ACHN (cell line): ENCODE measurements at regions not wholly inside any gene's neighbourhood (a gene's known extent, or its start where the extent isn't known, plus 50 kb on each side); places are given as distances from the start of the nearest gene placed in this dataset.
"Not testable (repeated sequence)": the region's sequence is repeated elsewhere in the genome, so short reads cannot be mapped to it uniquely, and the experiment has no call there.

Source experiments
- DNase-seq: peaks from one replicate; pipeline ENCODE4 v3.0.0-alpha.2; 2015
- in situ Hi-C: cut with HindIII; loops from 2 replicates; pipeline ENCODE4 v1.10.0; 2017; ENCODE audit warnings: low sequenced_read_pairs, low pct_ligation_motif_present, low pct_unique_long_range_greater_than_20kb

DNA sequence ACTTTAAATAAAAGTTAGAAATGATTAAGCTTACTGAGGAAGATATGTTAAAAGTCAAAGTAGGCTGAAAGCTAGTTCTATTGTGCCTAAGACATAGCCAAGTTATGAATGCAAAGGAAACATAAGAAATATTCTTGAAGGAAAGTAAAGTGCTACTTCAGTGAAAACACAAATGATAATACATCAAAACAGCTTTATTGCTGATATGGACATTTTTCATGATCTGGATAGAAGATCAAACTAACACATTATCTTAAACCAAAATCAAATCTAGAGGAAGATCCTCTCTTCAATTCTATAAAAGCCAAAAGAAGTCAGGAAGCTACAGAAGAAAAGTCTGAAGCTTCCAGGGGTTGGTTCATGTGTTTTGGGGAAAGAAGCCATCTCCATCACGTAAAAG lies 545.9 kb downstream of the COL11A1 start:
- in situ Hi-C loops = no loop called here
- no peak for DNase-seq

DNA sequence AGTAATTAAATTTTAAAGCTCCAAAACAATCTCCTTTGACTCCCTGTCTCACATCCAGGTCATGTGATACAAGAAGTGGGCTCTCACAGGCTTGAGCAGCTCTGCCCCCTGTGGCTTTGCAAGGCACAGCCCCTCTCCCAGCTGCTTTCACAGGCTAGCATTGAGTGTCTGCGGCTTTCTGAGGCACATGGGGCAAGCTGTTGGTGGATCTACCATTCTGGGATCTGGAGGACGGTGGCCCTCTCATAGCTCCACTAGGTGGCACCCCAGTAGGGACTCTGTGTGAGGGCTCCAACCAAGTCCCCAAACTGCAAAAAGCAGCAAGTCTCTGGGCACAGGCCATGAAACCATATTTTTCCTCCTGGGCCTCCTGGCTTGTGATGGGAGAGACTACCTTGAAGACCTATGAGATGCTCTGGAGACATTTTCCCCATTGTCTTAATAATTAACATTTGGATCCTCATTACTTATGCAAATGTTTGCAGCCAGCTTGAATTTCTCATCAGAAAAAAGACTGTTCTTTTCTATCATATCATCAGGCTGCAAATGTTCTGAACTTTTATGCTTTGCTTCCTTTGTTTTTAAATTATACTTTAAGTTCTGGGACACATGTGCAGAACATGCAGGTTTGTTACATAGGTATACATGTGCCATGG lies 554.1 kb upstream of the OLFM3 start:
- peak; percentile 38 for DNase-seq
- in situ Hi-C loops = no loop called here

DNA sequence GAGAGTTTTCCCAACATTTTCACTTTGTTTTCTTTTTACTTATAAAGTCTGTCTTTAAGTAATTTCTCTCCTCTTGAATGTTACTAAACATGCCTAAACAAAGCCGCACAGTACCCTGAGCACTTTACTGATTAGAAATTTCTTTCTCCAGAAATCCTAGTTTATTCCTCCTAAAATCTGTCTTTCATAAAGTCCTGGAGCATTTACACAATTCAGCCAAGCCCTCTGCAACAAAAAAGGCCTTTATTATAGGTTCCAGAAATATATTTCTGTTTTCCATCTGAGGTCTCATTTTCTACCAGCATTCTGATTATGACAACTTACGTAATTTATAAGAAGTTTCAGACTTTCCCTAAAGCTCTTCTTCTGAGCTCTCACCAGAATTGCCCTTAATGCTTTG lies 549.5 kb upstream of the OLFM3 start:
- in situ Hi-C loops = no loop called here
- DNase-seq = no peak

DNA sequence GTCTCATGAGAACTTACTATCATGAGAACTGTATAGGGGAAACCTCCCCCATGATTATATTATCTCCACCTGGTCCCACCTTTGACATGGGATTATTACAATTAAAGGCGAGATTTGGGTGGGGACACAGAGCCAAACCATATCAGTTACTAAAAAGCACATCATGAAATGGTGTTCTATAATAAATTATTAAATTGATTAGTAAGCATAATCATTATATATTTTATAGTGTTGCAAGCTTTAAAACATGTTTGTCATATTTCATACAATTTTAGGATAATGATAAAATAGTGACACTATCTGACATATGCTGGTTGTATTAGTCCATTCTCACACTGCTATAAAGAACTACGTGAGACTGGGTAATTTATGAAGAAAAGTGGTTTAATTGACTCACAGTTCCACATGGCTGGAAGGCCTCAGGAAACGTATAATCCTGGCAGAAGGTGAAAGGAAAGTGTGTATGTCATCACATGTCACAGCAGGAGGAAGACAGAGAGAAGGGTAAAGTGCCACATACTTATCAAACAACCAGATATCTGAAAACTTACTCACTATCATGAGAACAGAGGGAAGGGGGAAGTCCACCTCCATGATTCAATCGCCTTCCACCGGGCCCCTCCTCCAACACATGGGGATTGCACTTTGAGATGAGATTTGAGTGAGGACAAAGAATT lies 539.2 kb upstream of the OLFM3 start:
- in situ Hi-C loops = no loop called here
- DNase-seq = no peak

DNA sequence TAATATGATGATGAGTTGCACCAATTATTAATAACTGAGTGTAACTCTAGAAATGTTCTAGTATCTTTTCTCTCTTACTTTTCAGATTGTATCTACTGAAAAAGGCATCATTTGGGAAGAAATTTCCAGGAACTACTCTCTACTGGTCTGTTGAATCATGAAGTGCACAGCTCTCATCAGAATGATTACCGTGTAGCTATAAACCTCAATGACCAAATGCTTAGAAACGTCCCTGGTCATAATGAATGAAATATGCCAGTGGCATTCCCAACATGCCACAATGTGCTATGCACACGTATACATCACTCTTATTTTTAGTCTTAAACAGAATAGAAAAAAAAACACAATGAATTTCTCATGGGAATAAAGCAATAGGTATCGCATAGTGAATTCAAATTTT lies 534.3 kb upstream of the OLFM3 start:
- in situ Hi-C loops = no loop called here
- DNase-seq = no peak

DNA sequence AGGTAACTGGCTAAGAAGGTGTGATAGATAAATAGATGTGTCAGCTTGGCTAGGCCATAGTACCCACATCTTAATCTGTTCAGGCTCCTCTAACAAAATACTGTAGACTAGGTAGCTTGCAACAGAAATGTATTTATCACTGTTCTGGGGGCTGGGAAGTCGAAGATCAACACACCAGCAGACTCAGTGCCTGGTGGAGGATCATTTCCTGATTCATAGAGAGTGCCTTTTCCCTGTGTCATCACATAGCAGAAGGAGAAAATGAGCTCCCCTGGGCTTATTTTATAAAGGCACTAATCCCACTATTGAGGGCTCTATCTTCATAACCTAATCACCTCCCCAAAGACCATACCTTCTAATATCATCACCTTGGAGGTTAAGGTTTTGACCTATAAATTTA lies 532.7 kb upstream of the OLFM3 start:
- DNase-seq = no peak
- in situ Hi-C loops = no loop called here

DNA sequence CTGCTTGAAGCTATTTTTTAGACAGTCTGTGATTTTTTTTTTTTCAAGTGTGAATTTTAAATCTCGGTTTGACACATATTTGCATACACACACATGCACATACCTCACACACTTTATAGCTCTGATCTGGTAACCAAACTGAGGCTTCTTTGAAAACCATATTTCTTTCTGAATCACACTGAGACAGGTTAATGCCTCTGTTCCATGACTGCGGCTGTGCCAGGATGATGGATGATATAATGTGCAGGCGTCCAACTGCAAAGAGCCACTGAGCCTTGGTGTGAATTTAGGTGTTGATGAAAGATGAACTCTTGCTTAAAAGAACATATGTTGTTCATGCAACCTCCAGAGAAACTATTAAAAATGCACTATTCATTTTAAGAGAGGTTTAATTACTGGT lies 504.0 kb upstream of the OLFM3 start:
- no peak for DNase-seq
- in situ Hi-C loops = no loop called here

DNA sequence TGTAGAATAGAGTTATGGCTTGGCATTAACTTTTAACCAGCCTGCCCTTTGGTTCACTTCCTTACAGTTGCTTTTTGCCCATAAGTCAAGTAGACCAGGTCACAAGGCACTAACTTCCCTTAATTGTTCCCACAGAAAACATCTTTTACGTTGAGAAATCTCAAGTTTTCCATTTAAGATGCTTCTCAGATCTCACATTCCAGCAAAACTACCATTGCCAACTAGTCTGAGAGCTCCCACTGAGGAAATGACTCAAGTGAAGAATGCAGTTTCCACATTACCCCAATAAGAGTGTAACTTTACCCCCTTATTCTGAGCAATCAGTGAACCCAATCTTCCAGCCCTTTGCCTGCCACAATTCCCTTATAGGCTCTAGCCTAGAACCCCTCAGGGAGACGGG lies 502.2 kb upstream of the OLFM3 start:
- DNase-seq = no peak
- in situ Hi-C loops = no loop called here

DNA sequence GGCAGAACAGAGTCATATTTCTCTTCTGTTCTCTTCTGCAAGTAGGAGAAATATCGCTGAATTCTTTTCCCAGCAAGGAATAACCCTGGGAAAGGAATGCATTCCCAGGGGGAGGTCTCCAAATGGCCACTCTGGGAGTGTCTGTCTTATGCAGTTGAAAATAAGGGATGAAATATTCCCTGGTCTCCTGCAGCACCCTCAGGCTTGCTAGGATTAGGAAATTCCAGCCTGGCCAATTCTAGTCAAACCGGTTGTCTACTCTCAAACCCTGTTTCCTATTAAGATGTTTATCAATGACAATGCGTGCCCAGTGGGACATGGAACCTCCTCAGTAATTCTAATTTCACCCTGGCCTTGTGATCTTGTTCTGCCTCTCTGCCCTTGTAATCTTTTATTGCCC lies 501.1 kb upstream of the OLFM3 start:
- DNase-seq, in situ Hi-C loops: not testable (repeated sequence)

DNA sequence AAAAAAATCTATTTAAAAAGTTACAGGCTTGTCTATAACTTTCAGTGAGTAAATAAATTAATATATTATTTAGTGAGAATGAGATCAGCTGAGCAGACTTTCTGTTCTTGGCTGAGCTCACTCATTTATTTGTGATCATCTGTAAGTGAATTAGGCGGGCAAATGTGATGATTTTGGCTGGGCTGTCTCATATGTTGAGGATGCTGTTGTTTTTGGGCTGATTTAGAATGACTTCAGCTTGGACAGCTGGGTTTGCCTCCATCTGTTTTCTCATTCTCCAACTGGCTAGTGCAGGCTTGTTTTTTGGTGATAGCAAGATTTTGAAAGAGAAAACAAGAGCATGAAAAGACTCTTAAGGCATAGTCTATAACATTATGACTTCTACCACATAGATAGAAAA lies 475.8 kb upstream of the OLFM3 start:
- DNase-seq = no peak
- in situ Hi-C loops = no loop called here

DNA sequence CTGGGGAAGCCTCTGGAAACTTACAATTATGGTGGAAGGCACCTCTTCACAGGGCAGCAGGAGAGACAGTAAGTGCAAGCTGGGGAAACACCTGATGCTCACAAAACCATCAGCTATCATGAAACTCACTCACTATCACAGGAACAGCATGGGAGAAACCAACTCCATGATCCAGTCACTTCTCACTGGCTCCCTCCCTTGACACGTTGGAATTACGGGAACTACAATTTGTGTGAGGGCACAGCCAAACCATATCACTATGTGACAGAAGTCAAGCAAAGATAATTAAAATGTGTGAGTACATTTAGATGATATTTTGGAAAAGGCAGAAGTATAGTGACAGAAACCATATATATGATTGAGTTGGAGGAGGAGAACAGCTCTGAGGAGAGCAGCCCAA lies 474.0 kb upstream of the OLFM3 start:
- in situ Hi-C loops = no loop called here
- DNase-seq = no peak

DNA sequence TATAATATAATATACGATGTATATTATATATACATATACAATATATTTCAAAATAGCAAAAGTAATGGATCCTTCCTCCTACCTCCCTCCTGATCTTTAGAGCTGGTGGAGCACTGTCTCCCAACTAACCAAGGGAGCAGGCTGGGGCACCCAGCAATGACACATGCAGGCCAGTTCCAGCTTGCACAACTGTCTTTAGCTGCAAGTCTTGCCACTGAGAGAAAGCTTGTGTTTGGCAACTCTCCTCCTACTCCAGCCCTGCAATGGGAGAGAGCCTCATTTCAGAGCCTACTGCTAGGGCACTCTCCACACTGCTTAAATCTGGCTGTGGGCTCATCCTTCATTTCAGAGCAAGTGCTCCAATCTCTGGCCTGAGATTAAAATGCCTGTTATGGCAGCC lies 469.8 kb upstream of the OLFM3 start:
- in situ Hi-C loops = no loop called here
- DNase-seq = no peak

DNA sequence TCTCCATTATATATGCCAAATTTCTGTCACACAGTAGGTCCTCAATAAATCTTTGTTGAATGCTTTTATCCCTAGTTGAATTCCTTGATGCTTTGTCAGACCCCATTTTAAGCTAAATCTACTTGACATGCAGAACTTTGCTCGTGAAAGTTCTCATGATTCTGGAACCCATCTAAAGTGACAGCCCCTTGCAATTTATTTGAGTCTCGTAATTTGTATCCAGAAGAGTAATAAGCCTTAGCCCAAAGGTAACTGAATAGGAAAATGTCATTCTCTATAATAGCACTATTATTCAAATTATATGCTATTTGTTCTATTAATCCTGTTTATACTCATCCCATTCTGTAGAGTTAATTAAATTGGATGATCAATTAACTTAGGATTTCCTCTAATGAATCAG lies 466.6 kb upstream of the OLFM3 start:
- in situ Hi-C loops = no loop called here
- no peak for DNase-seq

DNA sequence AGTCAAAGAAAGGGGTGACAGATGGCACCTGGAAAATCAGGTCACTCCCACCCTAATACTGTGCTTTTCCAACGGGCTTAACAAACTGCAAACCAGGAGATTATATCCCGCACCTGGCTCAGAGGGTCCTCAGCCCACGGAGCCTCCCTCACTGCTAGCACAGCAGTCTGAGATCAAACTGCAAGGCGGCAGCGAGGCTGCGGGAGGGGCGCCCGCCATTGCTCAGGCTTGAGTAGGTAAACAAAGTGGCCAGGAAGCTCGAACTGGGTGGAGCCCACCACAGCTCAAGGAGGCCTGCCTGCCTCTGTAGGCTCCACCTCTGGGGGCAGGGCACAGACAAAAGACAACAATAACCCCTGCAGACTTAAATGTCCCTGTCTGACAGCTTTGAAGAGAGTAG lies 445.6 kb upstream of the OLFM3 start:
- in situ Hi-C loops, DNase-seq: not testable (repeated sequence)

DNA sequence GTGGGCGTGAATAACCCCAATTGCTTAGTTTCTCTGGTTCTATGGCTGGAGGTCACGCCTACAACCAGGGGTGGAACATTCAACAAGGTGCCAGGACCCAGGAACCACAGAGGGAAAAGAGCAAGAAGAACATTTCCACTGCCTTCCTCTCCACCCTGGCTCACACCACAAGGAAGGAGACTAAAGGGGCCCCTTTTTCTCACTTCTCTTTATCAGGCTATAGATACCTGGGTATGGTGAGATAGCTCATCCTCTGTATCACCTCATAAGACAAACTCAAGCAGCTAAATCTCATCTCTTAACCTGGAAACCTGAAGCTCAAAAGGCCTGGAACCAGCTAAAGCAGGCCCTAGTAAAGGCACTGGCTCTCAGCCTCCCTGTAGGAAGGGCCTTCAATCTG lies 438.8 kb upstream of the OLFM3 start:
- no peak for DNase-seq
- in situ Hi-C loops = no loop called here

DNA sequence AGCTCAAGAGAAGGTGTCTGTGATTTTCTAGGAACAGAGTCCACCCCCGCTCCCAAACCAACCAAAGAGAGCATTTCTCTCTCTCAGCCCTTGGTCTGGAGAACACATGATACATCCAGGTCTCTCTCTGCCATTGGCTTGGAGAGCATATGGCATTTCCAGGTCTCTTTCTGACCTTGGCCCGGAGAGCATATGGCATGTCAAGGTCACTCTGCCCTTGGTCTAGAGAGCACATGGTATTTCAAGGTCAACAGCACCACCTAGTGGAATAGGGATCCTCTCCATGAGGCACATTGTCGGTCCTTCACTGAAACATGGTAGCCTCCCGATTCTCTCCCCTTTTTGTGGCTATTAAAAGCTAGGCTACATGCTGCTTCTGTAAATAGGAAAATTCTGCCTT lies 437.7 kb upstream of the OLFM3 start:
- in situ Hi-C loops = no loop called here
- DNase-seq = peak; percentile 22

DNA sequence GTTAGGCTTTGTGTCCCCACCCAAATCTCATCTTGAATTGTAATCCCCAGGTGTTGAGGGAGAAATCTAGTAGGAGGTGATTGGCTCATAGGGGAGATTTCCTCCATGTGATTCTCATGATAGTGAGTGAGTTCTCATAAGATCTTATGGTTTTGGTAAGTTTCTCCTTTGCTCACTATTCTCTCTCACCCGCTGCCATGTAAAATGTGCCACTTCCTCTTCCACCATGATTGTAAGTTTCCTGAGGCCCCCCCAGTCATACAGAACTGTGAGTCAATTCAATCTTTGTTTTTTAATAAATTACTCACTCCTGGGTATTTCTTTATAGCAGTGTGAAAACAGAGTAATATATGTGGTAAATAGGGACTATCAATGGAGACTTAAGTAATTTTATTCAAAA lies 434.5 kb upstream of the OLFM3 start:
- in situ Hi-C loops = no loop called here
- no peak for DNase-seq

DNA sequence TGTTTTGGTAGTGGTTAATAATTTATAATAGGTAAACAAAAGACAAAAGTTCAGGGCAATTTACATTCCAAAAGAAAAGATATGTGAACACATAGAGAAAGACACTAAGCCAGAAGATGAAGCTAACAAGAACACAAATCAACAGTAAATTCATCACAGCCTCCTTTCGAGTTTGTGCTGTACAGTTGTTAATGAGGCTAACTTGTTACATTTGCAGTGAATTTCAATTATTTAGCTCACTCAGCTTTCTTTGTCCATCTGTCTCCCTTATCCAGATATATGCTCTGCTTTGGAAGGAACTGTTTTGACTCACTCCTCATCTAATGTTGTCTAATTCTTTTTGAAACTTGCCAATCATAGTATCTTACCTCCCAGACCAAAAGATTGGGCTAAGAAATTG lies 423.3 kb upstream of the OLFM3 start:
- no peak for DNase-seq

More for the DNA sequence above, 423.3 kb upstream of the OLFM3 start:
- in situ Hi-C loops = no loop called here
